ENCODE measurements at regions not wholly inside any gene's neighbourhood (a gene's known extent, or its start where the extent isn't known, plus 50 kb on each side); places are given as distances from the start of the nearest gene placed in this dataset.

GRCh38 chr18:42326752-42327151, 371.7 kb downstream of the PIK3C3 start:
- no peak for TF ChIP-seq CTCF (IDR thresholded peaks at IDR 0.05)
- Histone ChIP-seq H3K4me2 (ENCODE audit: low read length) (no peak overlapping the region), H3K27ac (no peak overlapping the region), H3K79me2 (no peaks in the 10 kb centered on the region), H3K9ac (no peak overlapping the region), H3K27me3 (ENCODE audit: control insufficient read depth, insufficient read depth, low read length) (no peaks in the 10 kb centered on the region), H3K9me3 (ENCODE audit: control insufficient read depth, low read length) (no peaks in the 10 kb centered on the region), H3K36me3 (ENCODE audit: control insufficient read depth, insufficient read depth, low read length) (no peaks in the 10 kb centered on the region), H2AFZ (no peak overlapping the region), H3K4me3 (ENCODE audit: low read depth, low read length) (no peak overlapping the region), H3K4me1 (no peaks in the 10 kb centered on the region)

- H3K4me3 ChIP-seq (ENCODE audit: low read depth, low read length): no peak overlapping the region
- H3K4me2 ChIP-seq (ENCODE audit: low read length): no peak overlapping the region
- H3K4me1 ChIP-seq: no peaks in the 10 kb centered on the region
- no peak for TF ChIP-seq CTCF (IDR thresholded peaks at IDR 0.05)
- no peaks in the 10 kb centered on the region for H3K79me2 ChIP-seq
- no peak overlapping the region for H2AFZ ChIP-seq
- H3K27me3 ChIP-seq (ENCODE audit: control insufficient read depth, insufficient read depth, low read length): no peaks in the 10 kb centered on the region
- no peak overlapping the region for H3K27ac ChIP-seq
- no peaks in the 10 kb centered on the region for H3K9me3 ChIP-seq (ENCODE audit: control insufficient read depth, low read length)
- no peaks in the 10 kb centered on the region for H3K36me3 ChIP-seq (ENCODE audit: control insufficient read depth, insufficient read depth, low read length)
- H3K9ac ChIP-seq: no peak overlapping the region
Observed at GRCh38 chr18:42328931-42329330, 373.9 kb downstream of the PIK3C3 start.

- no peak overlapping the region for H3K4me2 ChIP-seq (ENCODE audit: low read length)
- H3K36me3 ChIP-seq (ENCODE audit: control insufficient read depth, insufficient read depth, low read length): no peaks in the 10 kb centered on the region
- no peak for TF ChIP-seq CTCF (IDR thresholded peaks at IDR 0.05)
- no peaks in the 10 kb centered on the region for H3K27me3 ChIP-seq (ENCODE audit: control insufficient read depth, insufficient read depth, low read length)
- H3K79me2 ChIP-seq: no peaks in the 10 kb centered on the region
- H3K4me1 ChIP-seq: no peaks in the 10 kb centered on the region
- no peak overlapping the region for H2AFZ ChIP-seq
- no peak overlapping the region for H3K9ac ChIP-seq
- no peak overlapping the region for H3K27ac ChIP-seq
- H3K9me3 ChIP-seq (ENCODE audit: control insufficient read depth, low read length): no peaks in the 10 kb centered on the region
- H3K4me3 ChIP-seq (ENCODE audit: low read depth, low read length): no peak overlapping the region
Observed at GRCh38 chr18:42330296-42330695, 375.3 kb downstream of the PIK3C3 start.

- no peak overlapping the region for H3K4me3 ChIP-seq (ENCODE audit: low read depth, low read length)
- H2AFZ ChIP-seq: no peak overlapping the region
- no peaks in the 10 kb centered on the region for H3K36me3 ChIP-seq (ENCODE audit: control insufficient read depth, insufficient read depth, low read length)
- H3K27ac ChIP-seq: no peak overlapping the region
- no peaks in the 10 kb centered on the region for H3K27me3 ChIP-seq (ENCODE audit: control insufficient read depth, insufficient read depth, low read length)
- H3K4me1 ChIP-seq: no peaks in the 10 kb centered on the region
- no peak overlapping the region for H3K4me2 ChIP-seq (ENCODE audit: low read length)
- no peaks in the 10 kb centered on the region for H3K9me3 ChIP-seq (ENCODE audit: control insufficient read depth, low read length)
- no peak overlapping the region for H3K9ac ChIP-seq
- TF ChIP-seq CTCF (IDR thresholded peaks at IDR 0.05): no peak
- H3K79me2 ChIP-seq: no peaks in the 10 kb centered on the region
Observed at GRCh38 chr18:42333558-42333957, 378.5 kb downstream of the PIK3C3 start.

- H3K36me3 ChIP-seq (ENCODE audit: control insufficient read depth, insufficient read depth, low read length): no peaks in the 10 kb centered on the region
- TF ChIP-seq CTCF (IDR thresholded peaks at IDR 0.05): no peak
- H2AFZ ChIP-seq: no peak overlapping the region
- H3K4me1 ChIP-seq: no peaks in the 10 kb centered on the region
- H3K9ac ChIP-seq: no peak overlapping the region
- no peak overlapping the region for H3K4me3 ChIP-seq (ENCODE audit: low read depth, low read length)
- H3K4me2 ChIP-seq (ENCODE audit: low read length): no peak overlapping the region
- H3K27ac ChIP-seq: no peak overlapping the region
- no peaks in the 10 kb centered on the region for H3K27me3 ChIP-seq (ENCODE audit: control insufficient read depth, insufficient read depth, low read length)
- no peaks in the 10 kb centered on the region for H3K79me2 ChIP-seq
- no peaks in the 10 kb centered on the region for H3K9me3 ChIP-seq (ENCODE audit: control insufficient read depth, low read length)
Observed at GRCh38 chr18:42334931-42335330, 379.9 kb downstream of the PIK3C3 start.

All from parathyroid adenoma (tissue), 2 donors.